ENCODE measurements at regions not wholly inside any gene's neighbourhood (a gene's known extent, or its start where the extent isn't known, plus 50 kb on each side); places are given as distances from the start of the nearest gene placed in this dataset.

- intact Hi-C loops (cut with DNase I, micrococcal nuclease) = no loop called here
- CTCF ChIA-PET = no interaction called here
Observed at GRCh38 chr7:46558482-46559193, 637.6 kb upstream of the IGFBP3 start.

GRCh38 chr7:46557781-46558180, 636.7 kb upstream of the IGFBP3 start:
- Mint-ChIP-seq H3K36me3 (ENCODE audit: low read depth) (no peaks in the 10 kb centered on the region), H3K27me3 (no peaks in the 10 kb centered on the region), H3K9me3 (peaks cover 13% of the 10 kb centered on the region), H3K4me1 (ENCODE audit: low read depth) (no peaks in the 10 kb centered on the region), H3K27ac (no peak overlapping the region), H3K4me3 (no peak overlapping the region)
- DNase-seq (no peak), ATAC-seq (ENCODE audit: poor library complexity) (no peak)
- POLR2A ChIA-PET = no interaction called here
- CTCF ChIA-PET = no interaction called here
- Histone ChIP-seq H3K27me3 (ENCODE audit: control insufficient read depth in 1 of 2, insufficient read depth in 2 of 2, low read length in 2 of 2) (no peaks in the 10 kb centered on the region), H3K27ac (ENCODE audit: low read depth in 1 of 2, low read length in 2 of 2) (no peak overlapping the region), H3K36me3 (ENCODE audit: insufficient read depth, low read length) (no peaks in the 10 kb centered on the region), H3K4me3 (ENCODE audit: low read length) (no peak overlapping the region), H3K9me3 (ENCODE audit: control insufficient read depth in 1 of 2, insufficient read depth in 1 of 2, low read length in 2 of 2) (peaks cover 0 to 3% of the 10 kb centered on the region in 2 experiments), H3K4me1 (ENCODE audit: insufficient read depth, low read length) (no peaks in the 10 kb centered on the region)
- intact Hi-C loops (cut with DNase I, micrococcal nuclease) = no loop called here
- TF ChIP-seq CTCF (IDR thresholded peaks at IDR 0.05) = no peak

More at GRCh38 chr7:46558482-46559193, 637.6 kb upstream of the IGFBP3 start:
- Mint-ChIP-seq H3K27ac (no peak overlapping the region), H3K27me3 (no peaks in the 10 kb centered on the region), H3K4me3 (no peak overlapping the region), H3K36me3 (ENCODE audit: low read depth) (no peaks in the 10 kb centered on the region), H3K4me1 (ENCODE audit: low read depth) (no peaks in the 10 kb centered on the region), H3K9me3 (peaks cover 12% of the 10 kb centered on the region)
- Histone ChIP-seq H3K9me3 (ENCODE audit: control insufficient read depth in 1 of 2, insufficient read depth in 1 of 2, low read length in 2 of 2) (peaks cover 0 to 3% of the 10 kb centered on the region in 2 experiments), H3K36me3 (ENCODE audit: insufficient read depth, low read length) (no peaks in the 10 kb centered on the region), H3K27me3 (ENCODE audit: control insufficient read depth in 1 of 2, insufficient read depth in 2 of 2, low read length in 2 of 2) (no peaks in the 10 kb centered on the region), H3K4me3 (ENCODE audit: low read length) (no peak overlapping the region), H3K4me1 (ENCODE audit: insufficient read depth, low read length) (no peaks in the 10 kb centered on the region), H3K27ac (ENCODE audit: low read depth in 1 of 2, low read length in 2 of 2) (no peak overlapping the region)
- no peak for ATAC-seq (ENCODE audit: poor library complexity)
- TF ChIP-seq CTCF (IDR thresholded peaks at IDR 0.05) = no peak
- POLR2A ChIA-PET = no interaction called here
- no peak for DNase-seq

GRCh38 chr7:46557295-46557711, 636.2 kb upstream of the IGFBP3 start:
- no peak overlapping the region for H3K4me3 Mint-ChIP-seq
- Histone ChIP-seq H3K27me3 (ENCODE audit: control insufficient read depth in 1 of 2, insufficient read depth in 2 of 2, low read length in 2 of 2) (no peaks in the 10 kb centered on the region), H3K4me3 (ENCODE audit: low read length) (no peak overlapping the region), H3K27ac (ENCODE audit: low read depth in 1 of 2, low read length in 2 of 2) (no peak overlapping the region), H3K36me3 (ENCODE audit: insufficient read depth, low read length) (no peaks in the 10 kb centered on the region), H3K4me1 (ENCODE audit: insufficient read depth, low read length) (no peaks in the 10 kb centered on the region), H3K9me3 (ENCODE audit: control insufficient read depth in 1 of 2, insufficient read depth in 1 of 2, low read length in 2 of 2) (peaks cover 0 to 3% of the 10 kb centered on the region in 2 experiments)
- no peaks in the 10 kb centered on the region for H3K27me3 Mint-ChIP-seq
- intact Hi-C loops (cut with DNase I, micrococcal nuclease) = no loop called here
- H3K4me1 Mint-ChIP-seq (ENCODE audit: low read depth) = no peaks in the 10 kb centered on the region
- CTCF ChIA-PET = no interaction called here
- POLR2A ChIA-PET = no interaction called here
- no peaks in the 10 kb centered on the region for H3K36me3 Mint-ChIP-seq (ENCODE audit: low read depth)
- no peak for ATAC-seq (ENCODE audit: poor library complexity)
- no peak overlapping the region for H3K27ac Mint-ChIP-seq
- no peak for DNase-seq
- peaks cover 13% of the 10 kb centered on the region for H3K9me3 Mint-ChIP-seq
- no peak for TF ChIP-seq CTCF (IDR thresholded peaks at IDR 0.05)

Data from CD4-positive, alpha-beta T cell (primary cell).